AG04449 (cell line): ENCODE measurements at regions not wholly inside any gene's neighbourhood (a gene's known extent, or its start where the extent isn't known, plus 50 kb on each side); places are given as distances from the start of the nearest gene placed in this dataset.

Experiments used
- CTCF ChIA-PET: fragments of 350-600 bp; formaldehyde crosslinking; extraction: SDS; loops from one replicate; lab custom pipeline; 2021; ENCODE audit warnings: antibody characterized with exemption; lab: Yijun Ruan, JAX
- POLR2A ChIA-PET: fragments of 400-600, 350-600 bp; formaldehyde crosslinking; extraction: SDS; loops from one replicate; lab custom pipeline; 2020; ENCODE audit warnings: antibody characterized with exemption, inconsistent platforms; lab: Yijun Ruan, JAX
- DNase-seq: peaks from one replicate; pipeline ENCODE4 v3.0.0-alpha.2; 2010; ENCODE audit warnings: low read depth, low spot score
- H3K4me3 ChIP-seq: 2 replicates; pipeline ENCODE4 v1.5.1; 2011; ENCODE audit warnings: low read depth, mild to moderate bottlenecking, control low read depth, low read length
- CTCF ChIP-seq: IDR thresholded peaks from one replicate; pipeline ENCODE4 v1.5.1; 2011; ENCODE audit warnings: mild to moderate bottlenecking, moderate library complexity, low read length, control low read depth, inconsistent platforms; ENCODE audit not compliant: insufficient read depth; ENCODE audit errors: missing control alignments

GRCh38 chr5:103373597-103374472, 115.3 kb downstream of the MACIR start:
- DNase-seq, result no peak
- H3K4me3 ChIP-seq, result no peak overlapping the region
- TF ChIP-seq CTCF, result no peak
- CTCF ChIA-PET, result no interaction called here
- POLR2A ChIA-PET, result no interaction called here

GRCh38 chr5:103371046-103371607, 112.6 kb downstream of the MACIR start:
- CTCF ChIA-PET, result no interaction called here
- TF ChIP-seq CTCF, result no peak
- no peak for DNase-seq
- no peak overlapping the region for H3K4me3 ChIP-seq
- POLR2A ChIA-PET, result no interaction called here

- DNase-seq, result no peak
- CTCF ChIA-PET, result interaction anchor here (1.3 kb wide), 1 partner anchor 9 kb away, joined by 6 read pairs; no protein-coding TSS in a partner anchor
- no peak for TF ChIP-seq CTCF
- H3K4me3 ChIP-seq, result no peak overlapping the region
- POLR2A ChIA-PET, result no interaction called here
These were observed 110.9 kb downstream of the MACIR start for GRCh38 chr5:103369125-103370120.

GRCh38 chr5:103367702-103368101, 109.1 kb downstream of the MACIR start:
- POLR2A ChIA-PET, result no interaction called here
- CTCF ChIA-PET, result interaction anchor here (1.5 kb wide), 1 partner anchor 10 kb away, joined by 3 read pairs; no protein-coding TSS in a partner anchor
- no peak for DNase-seq
- no peak overlapping the region for H3K4me3 ChIP-seq
- no peak for TF ChIP-seq CTCF

DNA sequence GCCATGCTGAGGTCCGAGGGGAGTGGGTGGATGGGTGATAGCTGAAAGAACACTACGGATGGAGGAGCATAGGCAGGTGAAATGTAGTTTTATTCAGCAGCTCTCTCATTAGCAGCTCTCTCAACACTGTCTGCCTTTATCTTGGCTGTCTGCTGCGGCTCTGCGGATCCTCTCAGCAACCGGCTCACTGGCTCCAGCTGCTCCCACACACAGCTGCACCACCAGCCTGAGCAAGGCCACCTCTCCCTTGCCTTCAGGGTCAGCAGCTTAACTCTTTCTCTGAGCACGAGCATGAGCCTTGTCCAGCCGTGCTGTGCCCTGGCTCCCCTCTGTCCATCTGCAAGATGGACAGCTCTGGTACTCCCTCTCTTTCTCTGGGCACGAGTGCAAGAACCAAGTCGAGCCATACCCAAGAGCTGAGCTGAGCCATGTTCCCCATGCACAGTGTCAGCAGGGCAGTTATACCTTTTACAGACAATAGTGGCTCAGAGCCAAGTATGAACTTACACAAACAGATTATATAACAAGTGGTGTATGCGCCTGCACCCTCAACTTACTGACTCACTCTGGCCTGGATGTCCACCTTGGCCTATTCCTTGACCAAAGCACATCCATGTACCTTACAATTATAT, 108.5 kb downstream of the MACIR start:
- no peak for DNase-seq
- TF ChIP-seq CTCF, result no peak
- POLR2A ChIA-PET, result no interaction called here
- H3K4me3 ChIP-seq, result no peak overlapping the region
- CTCF ChIA-PET, result interaction anchor here (1.5 kb wide), 1 partner anchor 9 kb away, joined by 3 read pairs; no protein-coding TSS in a partner anchor
